Kidney (tissue), 13 donors: ENCODE measurements at regions not wholly inside any gene's neighbourhood (a gene's known extent, or its start where the extent isn't known, plus 50 kb on each side); places are given as distances from the start of the nearest gene placed in this dataset.

Experiments used
- DNase-seq, 5 donors: peaks; one replicate each; pipeline ENCODE4 v3.0.0-alpha.2; 2013 to 2020
- FAIRE-seq: peaks from 2 replicates; lab custom pipeline; 2012; peaks lifted over from hg19 to GRCh38; lab: Jason Lieb, UNC
- H3K27ac ChIP-seq, 2 donors: one replicate each; pipeline ENCODE4 v1.7.0; 2013; ENCODE audit warnings: low read depth in 2 of 2, low read length in 2 of 2, inconsistent platforms in 1 of 2
- H3K27me3 ChIP-seq: one replicate; pipeline ENCODE4 v1.7.1; 2013; ENCODE audit warnings: low read length, inconsistent platforms; ENCODE audit not compliant: control insufficient read depth, insufficient read depth
- H3K36me3 ChIP-seq, 3 donors: one replicate each; pipeline versions ENCODE4 v1.7.0 to v1.7.1; 2013; ENCODE audit warnings: low read length in 3 of 3, control low read depth in 1 of 3, inconsistent platforms in 1 of 3; ENCODE audit not compliant: insufficient read depth in 3 of 3, control insufficient read depth in 2 of 3
- H3K4me1 ChIP-seq, 3 donors: one replicate each; pipeline versions ENCODE4 v1.7.0 to v1.7.1; 2013; ENCODE audit warnings: low read length in 3 of 3, inconsistent platforms in 1 of 3, low read depth in 1 of 3; ENCODE audit not compliant: control insufficient read depth in 2 of 3, insufficient read depth in 2 of 3
- H3K4me3 ChIP-seq, 3 donors: one replicate each; pipeline versions ENCODE4 v1.7.0 to v1.8.1; 2013; ENCODE audit warnings: low read length in 3 of 3, control low read depth in 1 of 3, inconsistent platforms in 1 of 3
- H3K9ac ChIP-seq, 3 donors: one replicate each; pipeline versions ENCODE4 v1.7.0 to v1.7.1; 2013; ENCODE audit warnings: low read length in 3 of 3, control low read depth in 1 of 3, inconsistent platforms in 1 of 3
- H3K9me3 ChIP-seq, 3 donors: one replicate each; pipeline versions ENCODE4 v1.7.0 to v1.7.1; 2013; ENCODE audit warnings: low read length in 3 of 3, control low read depth in 1 of 3, inconsistent platforms in 1 of 3; ENCODE audit not compliant: control insufficient read depth in 2 of 3, insufficient read depth in 1 of 3
- CTCF ChIP-seq: IDR thresholded peaks from 3 replicates; pipeline ENCODE4 v1.5.1; 2012; ENCODE audit warnings: mild to moderate bottlenecking, moderate library complexity, borderline replicate concordance; ENCODE audit not compliant: insufficient read depth; ENCODE audit errors: extremely low read depth
- intact Hi-C: fragments of 100-400 bp; cut with DNase I; formaldehyde crosslinking; loops from one replicate; pipeline ENCODE4 v1.11.1; 2022
- donor health status: control.
- donor health status: control.
- donor health status: control.
- donor health status: control.
- donor health status: control.
- donor health status: DM: yes; HTN: yes; CAD: no.
- donor health status: Normal renal cell carcinoma (clear cell type).

GRCh38 chr12:42922505-42922850, 332.9 kb upstream of the PRICKLE1 start:
- Histone ChIP-seq H3K4me3 (no peak overlapping the region), H3K4me1 (peaks cover 0 to 3% (median 0%) of the 10 kb centered on the region in 3 donors), H3K9ac (no peak overlapping the region), H3K27ac (no peak overlapping the region), H3K9me3 (no peaks in the 10 kb centered on the region), H3K27me3 (no peaks in the 10 kb centered on the region), H3K36me3 (no peaks in the 10 kb centered on the region)
- intact Hi-C loops = no loop called here
- TF ChIP-seq CTCF = no peak
- FAIRE-seq (no peak), DNase-seq (peak in 2 of 5 donors; percentile 35 to 37)

GRCh38 chr12:42921741-42922504, 332.4 kb upstream of the PRICKLE1 start:
- FAIRE-seq = no peak
- Histone ChIP-seq H3K27me3 (no peaks in the 10 kb centered on the region), H3K4me1 (peaks cover 0 to 3% (median 0%) of the 10 kb centered on the region in 3 donors), H3K9me3 (no peaks in the 10 kb centered on the region), H3K36me3 (no peaks in the 10 kb centered on the region), H3K9ac (no peak overlapping the region), H3K4me3 (no peak overlapping the region), H3K27ac (no peak overlapping the region)
- TF ChIP-seq CTCF = no peak
- DNase-seq = no peak
- intact Hi-C loops = no loop called here

GRCh38 chr12:42919691-42920090, 330.1 kb upstream of the PRICKLE1 start:
- Histone ChIP-seq H3K4me1 (peaks cover 0 to 3% (median 0%) of the 10 kb centered on the region in 3 donors), H3K36me3 (no peaks in the 10 kb centered on the region), H3K27ac (no peak overlapping the region), H3K9ac (no peak overlapping the region), H3K27me3 (no peaks in the 10 kb centered on the region), H3K4me3 (no peak overlapping the region), H3K9me3 (no peaks in the 10 kb centered on the region)
- DNase-seq (no peak), FAIRE-seq (no peak)
- TF ChIP-seq CTCF = no peak
- intact Hi-C loops = no loop called here
